Right lobe of liver (tissue), 6 donors: ENCODE measurements at regions not wholly inside any gene's neighbourhood (a gene's known extent, or its start where the extent isn't known, plus 50 kb on each side); places are given as distances from the start of the nearest gene placed in this dataset.
"Not testable (repeated sequence)": the region's sequence is repeated elsewhere in the genome, so short reads cannot be mapped to it uniquely, and the experiment has no call there.

Experiments used
- ATAC-seq, 4 donors: fragments of 200-7000 bp; cut with Tn5 transposase; one replicate each; pipeline ENCODE4 v1.9.1; 2020; ENCODE audit warnings: mild to moderate bottlenecking in 4 of 4, moderate library complexity in 4 of 4
- DNase-seq, 3 donors: peaks; one replicate each; pipeline ENCODE4 v3.0.0-alpha.2; 2020
- H3K27ac ChIP-seq, 3 donors: fragments of 200-600 bp; one replicate each; pipeline ENCODE4 v1.8.0; 2022
- H3K27me3 ChIP-seq, 2 donors: fragments of 200-600 bp; one replicate each; pipeline ENCODE4 v1.8.0; 2022
- H3K36me3 ChIP-seq, 4 donors: fragments of 200-600 bp; sonication (generic) in 1 of 4; one replicate each; pipeline versions ENCODE4 v1.5.1 to v1.8.0; 2017 to 2022; ENCODE audit warnings: control low read depth in 1 of 4
- H3K4me1 ChIP-seq, 4 donors: fragments of 200-600 bp; sonication (generic) in 1 of 4; one replicate each; pipeline versions ENCODE4 v1.5.1 to v1.8.0; 2017 to 2022; ENCODE audit warnings: control low read depth in 1 of 4
- H3K4me3 ChIP-seq, 3 donors: fragments of 200-600 bp; one replicate each; pipeline ENCODE4 v1.8.0; 2022
- H3K9me3 ChIP-seq, 4 donors: fragments of 200-600 bp; sonication (generic) in 1 of 4; one replicate each; pipeline versions ENCODE4 v1.5.1 to v1.8.0; 2017 to 2022; ENCODE audit warnings: control low read depth in 1 of 4
- POLR2A ChIP-seq: fragments of 450-650 bp; IDR thresholded peaks from one replicate; pipeline ENCODE4 v1.6.1; 2017; ENCODE audit warnings: antibody characterized with exemption, mild to moderate bottlenecking
- WGBS: methylation state at CpG from one replicate; pipeline ENCODE4 v1.1.6; 2018; ENCODE audit warnings: low coverage, low lambda C conversion rate; ENCODE audit not compliant: insufficient coverage; ENCODE audit errors: missing lambda C conversion rate; 5-methylcytosine and 5-hydroxymethylcytosine counted together
- intact Hi-C, 2 donors: fragments of 100-400 bp; cut with DNase I; formaldehyde crosslinking; loops; one replicate each; pipeline versions ENCODE4 v1.11.2 to v1.14.1; 2022
- TF ChIP-seq, protein P1 (sequence below), 4 donors: fragments of 200-600 bp in 3 of 4; fragments of 450-650 bp in 1 of 4; IDR thresholded peaks; one replicate each; pipeline versions ENCODE4 v1.5.1 to v1.8.0; 2016 to 2022; ENCODE audit warnings: antibody characterized with exemption in 4 of 4, mild to moderate bottlenecking in 2 of 4
- donor health status: DM: no; HTN: yes; CAD: no.
- donor health status: DM: no; HTN: no; CAD: no.
- donor health status: DM: no; HTN: no; CAD: no.
- donor health status: DM: no; HTN: yes; CAD: no.
- donor health status: DM: no; HTN: yes; CAD: no.

DNA sequence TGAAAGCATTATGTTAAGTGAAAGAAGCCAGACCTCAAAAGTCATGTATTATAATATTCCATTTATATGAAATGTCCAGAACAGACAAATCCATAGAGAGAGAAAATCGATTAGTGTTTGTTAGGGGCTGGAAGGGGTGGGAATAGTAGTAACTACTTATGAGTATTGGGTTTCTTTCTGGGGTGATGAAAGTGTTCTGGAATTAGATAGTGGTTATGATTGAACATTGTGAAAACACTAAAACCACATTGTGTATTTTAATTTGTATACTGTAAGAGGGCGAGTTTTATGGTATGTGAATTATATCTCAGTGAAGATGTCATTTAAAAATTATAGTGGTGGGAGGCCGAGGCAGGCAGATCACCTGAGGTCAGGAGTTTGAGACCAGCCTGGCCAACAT, 52.0 kb upstream of the KIF13A start:
- Histone ChIP-seq H3K36me3 (no peaks in the 10 kb centered on the region), H3K27me3 (no peaks in the 10 kb centered on the region), H3K4me3 (no peak overlapping the region), H3K4me1 (no peaks in the 10 kb centered on the region), H3K27ac (no peak overlapping the region), H3K9me3 (no peaks in the 10 kb centered on the region)
- TF ChIP-seq POLR2A, result no peak
- TF ChIP-seq, protein P1, sequence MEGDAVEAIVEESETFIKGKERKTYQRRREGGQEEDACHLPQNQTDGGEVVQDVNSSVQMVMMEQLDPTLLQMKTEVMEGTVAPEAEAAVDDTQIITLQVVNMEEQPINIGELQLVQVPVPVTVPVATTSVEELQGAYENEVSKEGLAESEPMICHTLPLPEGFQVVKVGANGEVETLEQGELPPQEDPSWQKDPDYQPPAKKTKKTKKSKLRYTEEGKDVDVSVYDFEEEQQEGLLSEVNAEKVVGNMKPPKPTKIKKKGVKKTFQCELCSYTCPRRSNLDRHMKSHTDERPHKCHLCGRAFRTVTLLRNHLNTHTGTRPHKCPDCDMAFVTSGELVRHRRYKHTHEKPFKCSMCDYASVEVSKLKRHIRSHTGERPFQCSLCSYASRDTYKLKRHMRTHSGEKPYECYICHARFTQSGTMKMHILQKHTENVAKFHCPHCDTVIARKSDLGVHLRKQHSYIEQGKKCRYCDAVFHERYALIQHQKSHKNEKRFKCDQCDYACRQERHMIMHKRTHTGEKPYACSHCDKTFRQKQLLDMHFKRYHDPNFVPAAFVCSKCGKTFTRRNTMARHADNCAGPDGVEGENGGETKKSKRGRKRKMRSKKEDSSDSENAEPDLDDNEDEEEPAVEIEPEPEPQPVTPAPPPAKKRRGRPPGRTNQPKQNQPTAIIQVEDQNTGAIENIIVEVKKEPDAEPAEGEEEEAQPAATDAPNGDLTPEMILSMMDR (IDR thresholded peaks at IDR 0.05), result no peak
- DNase-seq (no peak), ATAC-seq (no peak)
- 82% methylated on average over 3 of the region's 3 CpGs for WGBS
- intact Hi-C loops, result no loop called here

DNA sequence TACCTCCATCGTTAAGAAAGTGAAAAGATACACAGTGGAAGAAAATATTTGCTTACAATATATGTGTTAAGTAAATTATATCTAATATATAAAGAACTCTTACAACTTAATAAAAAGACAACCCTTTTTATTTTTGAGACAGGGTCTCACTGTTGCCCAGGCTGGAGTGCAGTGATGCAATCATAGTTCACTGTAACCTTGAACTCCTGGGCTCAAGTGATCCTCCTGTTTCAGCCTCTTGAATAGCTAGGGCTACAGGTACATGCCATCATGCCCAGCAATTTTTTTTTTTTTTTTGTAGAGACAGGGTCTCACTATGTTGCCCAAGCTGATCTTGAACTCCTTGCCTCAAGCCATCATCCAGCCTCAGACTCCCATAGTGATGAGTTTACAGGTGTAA, 50.8 kb upstream of the KIF13A start:
- intact Hi-C loops, H3K4me1 ChIP-seq, H3K27me3 ChIP-seq, H3K36me3 ChIP-seq, H3K9me3 ChIP-seq, H3K27ac ChIP-seq, DNase-seq, ATAC-seq, H3K4me3 ChIP-seq: not testable (repeated sequence)
- WGBS, result 82% methylated on average over 1 of the region's 1 CpG
